ENCODE measurements at regions not wholly inside any gene's neighbourhood (a gene's known extent, or its start where the extent isn't known, plus 50 kb on each side); places are given as distances from the start of the nearest gene placed in this dataset.

DNA sequence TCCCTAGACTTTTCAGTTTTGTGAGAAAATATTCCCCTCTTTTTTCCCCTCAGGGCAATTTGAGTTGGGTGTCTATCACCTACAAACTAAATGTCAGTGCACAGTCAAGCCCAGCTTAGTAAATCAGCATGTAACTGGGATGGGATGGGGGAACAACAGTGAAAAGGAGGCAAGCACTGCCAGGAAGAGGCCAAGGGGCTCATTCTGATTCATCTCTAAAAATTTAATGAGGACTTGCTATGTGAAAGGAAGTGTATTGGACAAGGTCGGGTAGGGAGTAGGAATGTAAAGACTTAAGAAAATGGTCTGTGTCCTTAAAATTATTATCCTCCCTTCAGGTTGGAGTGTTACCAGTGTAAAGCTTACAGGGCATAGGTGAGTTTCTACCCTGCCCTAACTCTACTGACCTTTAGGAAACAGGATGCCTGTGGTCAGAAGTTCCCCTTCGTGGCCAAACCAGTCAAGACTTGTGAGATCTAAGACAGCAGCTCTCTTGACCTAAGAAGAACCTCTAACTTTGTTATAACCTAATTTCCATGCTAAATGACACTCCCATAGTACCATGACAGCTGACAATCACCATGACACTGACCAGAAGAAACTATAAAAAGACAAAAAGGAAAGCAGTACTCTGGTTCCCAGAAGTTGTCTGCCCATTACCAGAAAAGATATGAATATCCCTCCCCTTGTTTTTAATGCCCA is 194.4 kb upstream of the LDB2 start:
- ChIA-PET POLR2A (no interaction called here), CTCF (no interaction called here)
- Histone ChIP-seq H3K36me3 (ENCODE audit: control insufficient read depth in 2 of 2, extremely low read depth in 1 of 2, insufficient read depth in 1 of 2, low read length in 1 of 2) (no peaks in the 10 kb centered on the region), H3K9me3 (no peaks in the 10 kb centered on the region), H3K4me3 (ENCODE audit: control insufficient read depth in 1 of 2, extremely low read depth in 1 of 2, low read length in 1 of 2) (no peak overlapping the region), H3K4me1 (ENCODE audit: control insufficient read depth in 1 of 2, extremely low read depth in 1 of 2, insufficient read depth in 2 of 2, low read length in 2 of 2) (no peaks in the 10 kb centered on the region), H3K27me3 (replicated peaks in 1 of 2; ENCODE audit: control insufficient read depth in 2 of 2, extremely low read depth in 1 of 2, insufficient read depth in 2 of 2, low read length in 1 of 2) (no peaks in the 10 kb centered on the region), H3K27ac (ENCODE audit: low read length) (no peak overlapping the region)
- Mint-ChIP-seq H3K36me3 (no peaks in the 10 kb centered on the region), H3K27ac (no peak overlapping the region), H3K4me3 (no peak overlapping the region), H3K27me3 (peaks cover 2 to 8% of the 10 kb centered on the region in 2 donors), H3K4me1 (no peaks in the 10 kb centered on the region), H3K9me3 (no peaks in the 10 kb centered on the region)
- ATAC-seq (replicated peaks in 1 of 4) (no peak), DNase-seq (no peak)
- 17% methylated on average over 1 of the region's 2 CpGs for WGBS (ENCODE audit: insufficient coverage)

DNA sequence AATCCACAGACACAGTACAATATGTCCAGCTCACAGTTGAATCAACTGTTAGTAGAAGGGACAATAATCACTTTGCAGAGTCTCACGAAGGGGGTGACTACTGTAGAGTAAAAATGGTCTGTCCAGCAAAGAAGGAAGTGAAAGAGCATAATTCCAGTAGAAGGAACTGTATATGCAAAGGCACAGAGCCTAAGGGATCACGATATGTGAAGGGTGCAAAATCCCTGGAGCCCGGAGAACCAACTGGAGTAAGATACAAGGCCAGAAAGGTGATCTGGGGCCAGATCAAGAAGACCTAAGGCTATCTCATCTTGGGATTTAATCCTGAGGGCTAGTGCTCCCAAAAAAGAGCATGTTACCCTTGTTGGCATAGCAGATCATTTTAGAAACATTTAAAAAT is 192.7 kb upstream of the LDB2 start:
- Histone ChIP-seq H3K4me3 (ENCODE audit: control insufficient read depth in 1 of 2, extremely low read depth in 1 of 2, low read length in 1 of 2) (no peak overlapping the region), H3K36me3 (ENCODE audit: control insufficient read depth in 2 of 2, extremely low read depth in 1 of 2, insufficient read depth in 1 of 2, low read length in 1 of 2) (no peaks in the 10 kb centered on the region), H3K27me3 (replicated peaks in 1 of 2; ENCODE audit: control insufficient read depth in 2 of 2, extremely low read depth in 1 of 2, insufficient read depth in 2 of 2, low read length in 1 of 2) (no peaks in the 10 kb centered on the region), H3K9me3 (no peaks in the 10 kb centered on the region), H3K4me1 (ENCODE audit: control insufficient read depth in 1 of 2, extremely low read depth in 1 of 2, insufficient read depth in 2 of 2, low read length in 2 of 2) (no peaks in the 10 kb centered on the region), H3K27ac (ENCODE audit: low read length) (no peak overlapping the region)
- Mint-ChIP-seq H3K4me3 (no peak overlapping the region), H3K27ac (no peak overlapping the region), H3K9me3 (no peaks in the 10 kb centered on the region), H3K4me1 (no peaks in the 10 kb centered on the region), H3K36me3 (no peaks in the 10 kb centered on the region), H3K27me3 (peaks cover 2 to 8% of the 10 kb centered on the region in 2 donors)
- ATAC-seq (replicated peaks in 1 of 4): no peak
- DNase-seq: no peak
- WGBS (ENCODE audit: insufficient coverage): 62% methylated on average over 3 of the region's 3 CpGs
- POLR2A ChIA-PET: no interaction called here
- CTCF ChIA-PET: no interaction called here

DNA sequence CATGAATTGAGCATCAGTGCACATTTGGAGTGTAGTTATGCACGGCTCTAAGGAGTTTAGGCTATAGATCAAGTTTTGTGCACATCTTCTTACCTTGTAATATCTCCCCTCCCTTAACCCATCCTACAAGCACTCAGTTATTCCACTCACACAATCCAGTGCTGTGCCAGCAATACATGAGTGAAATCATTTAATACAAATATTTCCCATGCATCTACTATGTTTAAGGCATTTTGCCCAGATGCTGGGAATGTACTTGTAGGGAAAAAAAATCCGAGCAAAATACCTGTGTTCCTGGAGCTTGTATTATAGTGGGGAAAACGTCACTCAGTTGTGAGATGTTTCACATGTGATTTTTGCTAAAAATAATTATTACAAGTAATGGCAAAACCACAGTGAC is 191.6 kb upstream of the LDB2 start:
- Mint-ChIP-seq H3K27me3 (peaks cover 2 to 3% of the 10 kb centered on the region in 2 donors), H3K27ac (no peak overlapping the region), H3K9me3 (peaks cover 0 to 3% (median 0%) of the 10 kb centered on the region in 3 donors), H3K4me1 (no peaks in the 10 kb centered on the region), H3K4me3 (no peak overlapping the region), H3K36me3 (no peaks in the 10 kb centered on the region)
- WGBS (ENCODE audit: insufficient coverage): no CpG with 5 or more reads among the region's 3 CpGs
- ChIA-PET CTCF (no interaction called here), POLR2A (no interaction called here)
- Histone ChIP-seq H3K27me3 (replicated peaks in 1 of 2; ENCODE audit: control insufficient read depth in 2 of 2, extremely low read depth in 1 of 2, insufficient read depth in 2 of 2, low read length in 1 of 2) (peaks cover 0 to 2% of the 10 kb centered on the region in 2 experiments), H3K9me3 (no peaks in the 10 kb centered on the region), H3K4me3 (ENCODE audit: control insufficient read depth in 1 of 2, extremely low read depth in 1 of 2, low read length in 1 of 2) (no peak overlapping the region), H3K4me1 (ENCODE audit: control insufficient read depth in 1 of 2, extremely low read depth in 1 of 2, insufficient read depth in 2 of 2, low read length in 2 of 2) (no peaks in the 10 kb centered on the region), H3K36me3 (ENCODE audit: control insufficient read depth in 2 of 2, extremely low read depth in 1 of 2, insufficient read depth in 1 of 2, low read length in 1 of 2) (no peaks in the 10 kb centered on the region), H3K27ac (ENCODE audit: low read length) (no peak overlapping the region)
- ATAC-seq (replicated peaks in 1 of 4) (no peak), DNase-seq (no peak)

DNA sequence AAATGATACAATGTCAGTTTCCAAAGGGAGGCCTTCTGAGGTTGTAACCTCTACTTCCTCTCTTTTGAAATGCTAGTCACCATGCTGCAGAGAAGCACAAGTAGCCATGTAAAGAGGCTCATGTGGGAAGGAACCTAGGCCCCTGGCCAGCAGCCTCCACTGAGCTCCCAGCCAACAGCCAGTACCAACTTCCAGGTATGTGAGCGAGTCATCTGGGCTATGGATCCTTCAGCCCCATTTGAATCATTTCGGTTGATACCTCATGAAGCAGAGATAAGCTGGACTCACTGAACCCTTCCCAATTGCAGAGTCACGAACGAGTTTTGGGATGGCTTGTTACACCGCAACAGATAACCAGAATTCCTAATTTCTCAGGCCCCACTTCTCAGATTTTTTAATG is 187.0 kb upstream of the LDB2 start:
- ChIA-PET CTCF (no interaction called here), POLR2A (no interaction called here)
- H3K27me3 ChIP-seq (replicated peaks in 1 of 2; ENCODE audit: control insufficient read depth in 2 of 2, extremely low read depth in 1 of 2, insufficient read depth in 2 of 2, low read length in 1 of 2): peaks cover 0 to 2% of the 10 kb centered on the region in 2 experiments
- ATAC-seq (replicated peaks in 1 of 4) (no peak), DNase-seq (no peak)
- peaks cover 8 to 9% of the 10 kb centered on the region in 2 donors for H3K27me3 Mint-ChIP-seq
- no peaks in the 10 kb centered on the region for H3K36me3 ChIP-seq (ENCODE audit: control insufficient read depth in 2 of 2, extremely low read depth in 1 of 2, insufficient read depth in 1 of 2, low read length in 1 of 2)
- no peaks in the 10 kb centered on the region for H3K4me1 ChIP-seq (ENCODE audit: control insufficient read depth in 1 of 2, extremely low read depth in 1 of 2, insufficient read depth in 2 of 2, low read length in 2 of 2)
- no peak overlapping the region for H3K4me3 Mint-ChIP-seq
- H3K27ac Mint-ChIP-seq: no peak overlapping the region
- H3K27ac ChIP-seq (ENCODE audit: low read length): no peak overlapping the region
- 75% methylated on average over 4 of the region's 5 CpGs for WGBS (ENCODE audit: insufficient coverage)
- H3K4me1 Mint-ChIP-seq: no peaks in the 10 kb centered on the region
- no peak overlapping the region for H3K4me3 ChIP-seq (ENCODE audit: control insufficient read depth in 1 of 2, extremely low read depth in 1 of 2, low read length in 1 of 2)
- no peaks in the 10 kb centered on the region for H3K36me3 Mint-ChIP-seq
- no peaks in the 10 kb centered on the region for H3K9me3 ChIP-seq
- peaks cover 0 to 3% (median 0%) of the 10 kb centered on the region in 3 donors for H3K9me3 Mint-ChIP-seq

DNA sequence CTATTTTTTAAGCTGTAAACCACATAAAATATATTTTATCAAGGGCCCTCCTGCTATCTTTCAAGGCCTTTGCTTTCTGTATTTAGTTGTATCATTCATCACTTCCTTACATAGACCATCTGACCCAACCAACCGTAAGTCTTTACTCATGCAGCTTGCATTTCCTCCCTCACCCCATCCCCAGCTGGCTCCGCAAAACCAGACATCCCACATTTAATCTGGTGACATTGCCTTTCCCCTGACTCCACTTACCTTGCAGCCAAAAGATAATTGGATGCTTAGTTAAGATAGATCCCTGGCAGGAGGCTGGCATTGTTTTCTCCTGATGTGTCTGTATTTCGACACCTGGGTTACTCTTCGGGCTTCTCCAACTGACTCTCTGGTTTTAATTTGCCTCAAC is 183.7 kb upstream of the LDB2 start:
- no peaks in the 10 kb centered on the region for H3K4me1 Mint-ChIP-seq
- Histone ChIP-seq H3K9me3 (no peaks in the 10 kb centered on the region), H3K4me1 (ENCODE audit: control insufficient read depth in 1 of 2, extremely low read depth in 1 of 2, insufficient read depth in 2 of 2, low read length in 2 of 2) (no peaks in the 10 kb centered on the region), H3K27ac (ENCODE audit: low read length) (no peak overlapping the region), H3K4me3 (ENCODE audit: control insufficient read depth in 1 of 2, extremely low read depth in 1 of 2, low read length in 1 of 2) (no peak overlapping the region), H3K36me3 (ENCODE audit: control insufficient read depth in 2 of 2, extremely low read depth in 1 of 2, insufficient read depth in 1 of 2, low read length in 1 of 2) (no peaks in the 10 kb centered on the region), H3K27me3 (replicated peaks in 1 of 2; ENCODE audit: control insufficient read depth in 2 of 2, extremely low read depth in 1 of 2, insufficient read depth in 2 of 2, low read length in 1 of 2) (peaks cover 0 to 2% of the 10 kb centered on the region in 2 experiments)
- peaks cover 0 to 3% (median 0%) of the 10 kb centered on the region in 3 donors for H3K9me3 Mint-ChIP-seq
- H3K27me3 Mint-ChIP-seq: peaks cover 5 to 7% of the 10 kb centered on the region in 2 donors
- H3K36me3 Mint-ChIP-seq: no peaks in the 10 kb centered on the region
- DNase-seq (no peak), ATAC-seq (replicated peaks in 1 of 4) (no peak)
- H3K27ac Mint-ChIP-seq: no peak overlapping the region
- no peak overlapping the region for H3K4me3 Mint-ChIP-seq
- CTCF ChIA-PET: no interaction called here
- POLR2A ChIA-PET: no interaction called here
- WGBS (ENCODE audit: insufficient coverage): no CpG with 5 or more reads among the region's 4 CpGs

DNA sequence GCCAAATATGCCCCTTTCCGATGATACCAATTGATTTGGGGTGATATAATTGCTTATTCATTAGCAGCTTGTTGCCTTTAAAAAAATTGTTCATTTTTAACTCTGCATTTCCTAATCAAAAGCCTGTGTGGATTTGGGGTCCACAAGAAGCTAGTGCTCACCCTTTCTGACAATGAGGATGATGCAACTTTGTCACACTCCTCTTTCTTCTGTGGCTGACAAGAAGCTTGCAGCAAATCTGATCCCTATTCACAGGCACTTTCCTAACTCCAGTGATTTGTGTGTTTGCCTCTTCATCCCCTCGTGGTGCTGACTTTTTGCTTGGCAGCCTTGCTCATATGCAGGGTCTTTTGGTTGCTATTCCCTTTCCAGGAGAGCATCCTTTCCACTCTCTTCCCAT is 182.7 kb upstream of the LDB2 start:
- DNase-seq (no peak), ATAC-seq (replicated peaks in 1 of 4) (no peak)
- WGBS (ENCODE audit: insufficient coverage): no CpG with 5 or more reads among the region's 2 CpGs
- H3K36me3 ChIP-seq (ENCODE audit: control insufficient read depth in 2 of 2, extremely low read depth in 1 of 2, insufficient read depth in 1 of 2, low read length in 1 of 2): no peaks in the 10 kb centered on the region
- ChIA-PET POLR2A (no interaction called here), CTCF (interaction anchor here in 1 of 2 donors (0.5 kb wide), 1 partner anchor 162 kb away, joined by 3 read pairs; no protein-coding TSS in a partner anchor)
- peaks cover 0 to 3% (median 0%) of the 10 kb centered on the region in 3 donors for H3K9me3 Mint-ChIP-seq
- no peaks in the 10 kb centered on the region for H3K4me1 ChIP-seq (ENCODE audit: control insufficient read depth in 1 of 2, extremely low read depth in 1 of 2, insufficient read depth in 2 of 2, low read length in 2 of 2)
- H3K4me1 Mint-ChIP-seq: no peaks in the 10 kb centered on the region
- no peak overlapping the region for H3K4me3 Mint-ChIP-seq
- no peaks in the 10 kb centered on the region for H3K36me3 Mint-ChIP-seq
- no peak overlapping the region for H3K27ac Mint-ChIP-seq
- H3K27me3 Mint-ChIP-seq: peaks cover 5 to 7% of the 10 kb centered on the region in 2 donors
- H3K9me3 ChIP-seq: no peaks in the 10 kb centered on the region
- peaks cover 0 to 2% of the 10 kb centered on the region in 2 experiments for H3K27me3 ChIP-seq (replicated peaks in 1 of 2; ENCODE audit: control insufficient read depth in 2 of 2, extremely low read depth in 1 of 2, insufficient read depth in 2 of 2, low read length in 1 of 2)
- H3K4me3 ChIP-seq (ENCODE audit: control insufficient read depth in 1 of 2, extremely low read depth in 1 of 2, low read length in 1 of 2): no peak overlapping the region
- H3K27ac ChIP-seq (ENCODE audit: low read length): no peak overlapping the region

DNA sequence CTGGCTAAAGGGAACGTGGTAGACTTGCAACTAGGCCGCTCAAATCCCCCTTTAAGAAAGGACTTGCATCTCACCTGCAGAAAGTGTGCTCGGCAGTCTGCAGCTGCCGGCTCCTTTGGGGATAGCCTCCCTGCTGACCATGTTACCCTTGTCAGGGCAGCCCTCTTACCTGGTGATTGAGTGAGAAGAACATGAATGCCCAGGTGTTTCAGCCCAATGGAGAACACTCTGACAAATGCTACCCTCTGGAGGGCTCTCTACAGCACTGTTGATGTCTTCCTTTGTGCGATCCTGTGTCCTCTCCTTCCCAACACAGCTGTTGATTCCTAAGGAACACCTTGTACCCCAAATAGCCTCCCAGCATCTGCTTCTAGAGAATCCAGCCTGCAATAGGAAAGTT is 178.7 kb upstream of the LDB2 start:
- no peaks in the 10 kb centered on the region for H3K9me3 ChIP-seq
- no peaks in the 10 kb centered on the region for H3K27me3 ChIP-seq (replicated peaks in 1 of 2; ENCODE audit: control insufficient read depth in 2 of 2, extremely low read depth in 1 of 2, insufficient read depth in 2 of 2, low read length in 1 of 2)
- no peaks in the 10 kb centered on the region for H3K9me3 Mint-ChIP-seq
- no peak overlapping the region for H3K4me3 ChIP-seq (ENCODE audit: control insufficient read depth in 1 of 2, extremely low read depth in 1 of 2, low read length in 1 of 2)
- H3K4me1 Mint-ChIP-seq: no peaks in the 10 kb centered on the region
- DNase-seq: no peak
- POLR2A ChIA-PET: no interaction called here
- no peak overlapping the region for H3K27ac Mint-ChIP-seq
- H3K27me3 Mint-ChIP-seq: peaks cover 3 to 8% of the 10 kb centered on the region in 2 donors
- H3K36me3 Mint-ChIP-seq: no peaks in the 10 kb centered on the region
- no peaks in the 10 kb centered on the region for H3K4me1 ChIP-seq (ENCODE audit: control insufficient read depth in 1 of 2, extremely low read depth in 1 of 2, insufficient read depth in 2 of 2, low read length in 2 of 2)
- CTCF ChIA-PET: no interaction called here
- 89% methylated on average over 5 of the region's 5 CpGs for WGBS (ENCODE audit: insufficient coverage)
- no peak overlapping the region for H3K4me3 Mint-ChIP-seq
- no peaks in the 10 kb centered on the region for H3K36me3 ChIP-seq (ENCODE audit: control insufficient read depth in 2 of 2, extremely low read depth in 1 of 2, insufficient read depth in 1 of 2, low read length in 1 of 2)
- H3K27ac ChIP-seq (ENCODE audit: low read length): no peak overlapping the region
- no peak for ATAC-seq (replicated peaks in 1 of 4)
